ENCODE measurements at regions not wholly inside any gene's neighbourhood (a gene's known extent, or its start where the extent isn't known, plus 50 kb on each side); places are given as distances from the start of the nearest gene placed in this dataset.
"Not testable (repeated sequence)": the region's sequence is repeated elsewhere in the genome, so short reads cannot be mapped to it uniquely, and the experiment has no call there.

- DNase-seq: no peak
Measured at GRCh38 chr2:18063826-18064470, 185.5 kb downstream of the KCNS3 start.

DNA sequence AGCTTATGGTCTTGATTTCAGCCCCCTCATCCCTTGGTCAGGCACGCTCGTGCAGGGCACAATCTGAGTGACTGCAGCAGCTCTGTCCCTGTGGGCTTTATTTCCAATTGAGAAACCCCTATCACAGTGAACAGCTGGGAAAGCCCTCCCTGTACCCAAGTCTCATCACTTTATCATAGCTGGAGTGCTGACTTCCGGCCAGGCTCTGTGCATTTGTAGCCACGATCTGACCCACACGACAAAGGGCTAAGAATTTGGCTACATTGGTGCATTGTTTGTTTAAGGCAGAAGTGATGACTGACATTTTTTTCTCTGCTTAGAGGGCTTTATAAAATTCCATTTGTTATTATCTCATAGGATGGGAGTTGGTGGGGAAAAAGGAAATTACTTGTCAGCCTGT, 184.4 kb downstream of the KCNS3 start:
- DNase-seq: no peak

DNA sequence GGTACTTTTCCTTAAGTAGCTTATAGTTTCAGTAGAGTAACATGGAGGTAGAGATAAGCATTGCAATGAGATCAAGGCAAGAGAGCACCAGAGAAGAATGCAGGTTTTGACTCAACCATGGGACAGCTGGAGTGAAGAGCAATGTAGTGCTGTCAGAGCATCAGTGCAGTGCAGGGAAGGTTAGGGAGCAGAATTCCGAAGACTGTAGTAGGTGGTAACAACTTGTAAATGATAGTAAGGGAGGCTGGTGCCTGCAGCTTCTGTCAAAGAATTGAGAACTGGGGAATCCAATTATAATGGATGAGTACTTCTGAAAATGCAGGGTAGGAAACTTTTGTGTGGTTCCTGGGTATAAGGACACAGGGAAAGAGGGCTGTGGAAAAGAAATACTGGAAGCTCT, 183.2 kb downstream of the KCNS3 start:
- no peak for DNase-seq

- no peak for DNase-seq
Measured at GRCh38 chr2:18057657-18058056, 179.2 kb downstream of the KCNS3 start.

DNA sequence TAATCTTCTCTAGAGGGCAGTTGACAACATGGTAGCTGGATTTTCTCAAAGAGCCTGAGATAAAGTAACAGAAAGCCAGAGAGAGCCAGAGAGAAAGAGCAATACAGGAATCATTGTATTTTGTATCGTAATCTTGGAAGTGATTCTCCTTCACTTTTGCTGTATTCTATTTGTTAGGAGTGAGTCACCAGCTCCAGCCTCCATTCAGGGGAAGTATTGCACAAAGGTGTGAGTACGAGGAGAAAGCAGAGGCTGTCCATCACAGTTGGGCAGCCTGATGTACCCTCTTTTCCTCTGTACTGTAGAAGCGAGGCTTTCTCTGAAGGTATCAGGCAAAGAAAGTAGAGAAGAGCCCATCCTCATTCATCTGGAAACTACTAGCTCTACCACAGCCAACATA, 176.8 kb downstream of the KCNS3 start:
- DNase-seq: no peak

GRCh38 chr2:18050001-18050400, 171.5 kb downstream of the KCNS3 start:
- no peak for DNase-seq

- no peak for DNase-seq
Measured at GRCh38 chr2:18049325-18049724, 170.9 kb downstream of the KCNS3 start.

GRCh38 chr2:18047896-18048657, 169.6 kb downstream of the KCNS3 start:
- no peak for DNase-seq

GRCh38 chr2:18047213-18047611, 168.7 kb downstream of the KCNS3 start:
- no peak for DNase-seq

GRCh38 chr2:18046558-18047212, 168.2 kb downstream of the KCNS3 start:
- no peak for DNase-seq

DNA sequence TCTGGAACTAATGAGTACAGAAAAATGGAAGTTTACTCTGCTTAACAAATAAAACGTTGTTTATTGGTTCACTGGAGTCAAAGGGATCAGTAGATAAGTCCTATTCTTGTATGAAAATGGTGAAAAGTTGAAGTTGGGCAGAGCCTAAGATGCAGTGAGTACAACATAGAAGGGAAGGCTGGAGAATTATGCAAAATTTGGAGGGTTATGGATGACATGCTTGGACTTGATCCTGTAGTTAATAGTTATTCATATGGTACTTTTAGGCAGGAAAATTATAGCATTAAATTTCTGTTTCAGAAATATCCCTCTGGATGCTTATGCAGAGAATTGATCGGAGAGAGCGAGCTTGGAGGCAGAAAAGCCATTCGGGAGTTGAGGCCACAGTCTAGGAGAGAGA, 167.6 kb downstream of the KCNS3 start:
- DNase-seq: no peak

DNA sequence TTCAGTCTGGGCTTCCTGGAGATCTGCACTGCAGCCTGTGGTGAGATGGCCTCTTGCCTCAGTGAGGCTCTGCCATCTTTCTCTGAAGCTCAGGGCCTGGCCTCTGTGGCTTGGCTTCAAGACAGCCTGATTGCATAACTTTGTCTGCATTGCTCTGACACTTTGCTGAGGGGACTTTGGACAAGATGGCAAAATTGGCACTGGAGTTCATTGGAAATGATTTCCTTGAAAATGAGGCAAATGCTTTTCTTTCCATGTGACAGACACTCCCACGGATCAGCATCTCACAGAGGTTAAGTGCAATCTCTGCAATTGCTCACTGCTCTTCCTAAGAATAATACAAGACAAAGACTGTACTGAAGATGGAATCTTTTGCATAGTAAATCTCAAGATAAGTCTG, 166.8 kb downstream of the KCNS3 start:
- no peak for DNase-seq

- DNase-seq: not testable (repeated sequence)
Measured at GRCh38 chr2:18017381-18017780, 138.9 kb downstream of the KCNS3 start.

GRCh38 chr2:18009891-18010290, 131.4 kb downstream of the KCNS3 start:
- no peak for DNase-seq

GRCh38 chr2:18005411-18005810, 126.9 kb downstream of the KCNS3 start:
- DNase-seq: no peak

GRCh38 chr2:18001671-18002070, 123.2 kb downstream of the KCNS3 start:
- no peak for DNase-seq

- DNase-seq: no peak
Measured at GRCh38 chr2:17996978-17997377, 118.5 kb downstream of the KCNS3 start.

DNA sequence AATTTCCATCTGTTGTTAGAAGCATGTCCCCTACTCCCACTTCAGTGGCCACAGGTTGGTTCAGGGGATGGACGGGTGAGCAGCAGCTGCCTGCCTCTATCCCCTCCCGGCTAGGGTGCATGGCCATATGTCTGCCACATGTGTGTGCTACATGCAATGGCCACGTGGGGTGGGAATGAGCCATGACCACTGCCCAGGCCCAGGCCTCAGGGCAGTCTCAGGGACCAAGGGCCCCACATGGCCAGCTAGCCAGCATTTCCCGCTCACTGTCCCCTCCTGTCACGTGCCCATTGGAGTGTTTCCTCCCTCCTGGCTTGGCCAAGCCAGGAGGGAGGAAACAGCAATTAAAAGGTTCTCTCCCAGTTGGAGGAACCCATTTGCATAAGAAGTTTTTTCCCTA, 117.1 kb downstream of the KCNS3 start:
- DNase-seq: no peak
